HG02884 (cell line): ENCODE measurements at regions not wholly inside any gene's neighbourhood (a gene's known extent, or its start where the extent isn't known, plus 50 kb on each side); places are given as distances from the start of the nearest gene placed in this dataset.
"Not testable (repeated sequence)": the region's sequence is repeated elsewhere in the genome, so short reads cannot be mapped to it uniquely, and the experiment has no call there.

Source experiments
- ATAC-seq: cut with Tn5 transposase; IDR thresholded peaks from one replicate; pipeline ENCODE4 v1.9.1; 2021; ENCODE audit warnings: mild to moderate bottlenecking, moderate library complexity; ENCODE audit not compliant: unreplicated experiment

DNA sequence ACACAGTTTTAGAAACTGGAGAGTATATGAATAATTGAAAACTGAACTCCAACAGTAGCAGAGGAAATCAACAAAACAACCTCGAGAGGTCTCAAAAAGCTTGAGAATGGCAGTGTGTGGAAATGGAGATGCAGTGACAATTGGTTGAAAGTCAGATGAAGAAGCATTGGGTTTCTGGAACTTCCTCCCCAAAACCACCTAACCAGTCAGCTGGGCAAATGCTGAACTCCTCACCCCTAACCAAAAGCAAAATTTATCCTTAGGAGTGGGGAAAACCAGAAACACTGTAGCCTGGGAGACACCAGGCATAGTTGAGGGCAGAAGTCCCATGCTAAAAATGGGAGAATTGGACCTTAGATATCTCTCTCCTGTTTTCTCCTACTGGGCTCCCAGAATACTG, 109.9 kb downstream of the TANC2 start:
- ATAC-seq: no peak

DNA sequence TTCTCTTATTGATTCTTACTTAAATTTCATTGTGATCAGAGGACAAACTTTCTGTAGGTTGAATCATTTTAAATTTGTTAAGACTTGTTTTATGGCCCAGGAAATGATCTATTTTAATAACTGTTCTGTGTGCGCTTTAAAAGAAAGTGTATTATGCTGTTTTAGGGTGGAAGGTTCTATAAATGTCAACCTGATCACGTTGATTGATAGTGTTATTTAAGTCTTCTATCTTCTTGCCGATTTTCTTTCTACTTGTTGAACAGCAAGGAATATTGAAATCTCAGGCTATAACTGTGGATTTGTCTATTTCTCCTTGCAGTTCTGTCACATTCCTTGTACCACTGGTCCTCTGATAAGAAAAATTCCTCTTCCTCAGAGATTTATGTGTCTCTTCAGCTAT, 112.7 kb downstream of the TANC2 start:
- no peak for ATAC-seq

- ATAC-seq: no peak
Observed at GRCh38 chr17:63082273-63082861, 116.3 kb downstream of the TANC2 start.

DNA sequence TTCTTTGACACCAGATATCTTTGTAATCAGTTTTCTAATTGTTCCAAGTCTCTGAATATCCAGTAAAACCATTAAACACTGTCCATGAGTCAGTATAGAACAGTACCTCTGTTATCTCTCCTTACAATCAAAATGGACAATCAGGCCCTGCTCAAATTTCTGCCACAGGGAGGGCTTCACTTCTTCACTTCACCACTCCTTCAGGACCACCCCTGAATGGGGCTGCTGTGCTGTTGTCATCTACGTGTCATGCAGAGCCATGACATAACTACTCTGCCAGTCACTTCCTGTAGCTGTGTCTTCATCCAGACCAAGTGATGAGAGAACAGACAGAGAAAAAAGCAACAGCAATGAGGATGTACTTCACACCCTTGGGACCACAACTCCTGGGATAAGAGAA, 116.9 kb downstream of the TANC2 start:
- no peak for ATAC-seq

DNA sequence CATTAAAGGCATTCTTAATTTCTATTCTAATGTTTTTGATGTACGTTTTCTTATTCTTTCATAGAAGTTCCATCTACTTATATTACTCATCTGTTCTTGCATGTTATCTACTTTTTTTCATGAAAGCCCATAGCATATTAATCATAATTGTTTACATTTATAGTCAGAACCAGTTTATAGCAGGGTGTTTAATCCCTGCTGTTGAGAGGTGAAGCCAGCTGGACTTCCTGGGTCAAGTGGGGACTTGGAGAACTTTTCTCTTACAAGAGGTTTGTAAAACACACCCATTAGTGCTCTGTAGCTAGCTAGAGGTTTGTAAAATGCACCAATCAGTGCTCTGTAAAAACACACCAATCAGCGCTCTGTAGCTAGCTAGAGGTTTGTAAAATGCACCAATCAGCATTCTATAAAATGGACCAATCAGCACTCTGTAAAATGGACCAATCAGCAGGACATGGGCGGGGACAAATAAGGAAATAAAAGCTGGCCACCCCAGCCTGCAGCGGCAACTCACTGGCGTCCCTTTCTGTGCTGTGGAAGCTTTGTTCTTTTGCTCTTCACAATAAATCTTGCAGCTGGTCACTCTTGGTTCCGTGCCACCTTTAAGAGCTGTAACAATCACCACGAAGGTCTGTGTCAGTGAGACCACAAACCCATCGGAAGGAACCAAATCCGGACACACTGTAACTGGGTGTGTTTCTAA, 120.6 kb downstream of the TANC2 start:
- ATAC-seq: no peak

DNA sequence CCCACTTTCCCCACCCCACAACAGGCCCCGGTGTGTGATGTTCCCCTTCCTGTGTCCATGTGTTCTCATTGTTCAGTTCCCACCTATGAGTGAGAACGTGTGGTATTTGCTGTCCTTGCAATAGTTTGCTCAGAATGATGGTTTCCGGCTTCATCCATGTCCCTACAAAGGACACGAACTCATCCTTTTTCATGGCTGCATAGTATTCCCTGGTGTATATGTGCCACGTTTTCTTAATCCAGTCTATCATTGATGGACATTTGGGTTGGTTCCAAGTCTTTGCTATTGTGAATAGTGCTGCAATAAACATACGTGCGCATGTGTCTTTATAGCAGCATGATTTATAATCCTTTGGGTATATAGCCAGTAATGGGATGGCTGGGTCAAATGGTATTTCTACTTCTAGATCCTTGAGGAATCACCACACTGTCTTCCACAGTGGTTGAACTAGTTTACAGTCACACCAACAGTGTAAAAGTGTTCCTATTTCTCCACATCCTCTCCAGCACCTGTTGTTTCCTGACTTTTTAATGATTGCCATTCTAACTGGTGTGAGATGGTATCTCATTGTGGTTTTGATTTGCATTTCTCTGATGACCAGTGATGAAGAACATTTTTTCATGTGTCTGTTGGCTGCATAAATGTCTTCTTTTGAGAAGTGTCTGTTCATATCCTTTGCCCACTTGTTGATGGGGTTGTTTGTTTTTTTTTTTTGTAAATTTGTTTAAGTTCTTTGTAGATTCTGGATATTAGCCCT, 124.5 kb downstream of the TANC2 start:
- not testable (repeated sequence) for ATAC-seq

DNA sequence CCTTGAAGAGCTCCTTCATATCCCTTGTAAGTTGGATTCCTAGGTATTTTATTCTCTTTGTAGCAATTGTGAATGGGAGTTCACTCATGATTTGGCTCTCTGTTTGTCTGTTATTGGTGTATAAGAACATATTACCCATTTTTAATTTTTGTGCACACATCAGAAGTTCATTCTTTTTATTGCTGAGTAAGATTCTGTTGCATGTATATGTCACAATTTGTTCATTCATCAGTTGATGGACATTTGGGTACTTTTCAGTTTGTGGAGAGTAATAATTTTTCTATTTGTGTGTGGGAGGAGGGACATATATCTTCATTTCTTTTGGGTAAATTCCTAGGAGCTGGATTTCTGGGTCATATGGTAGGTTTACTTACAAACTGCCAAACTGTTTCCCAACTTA, 125.9 kb downstream of the TANC2 start:
- ATAC-seq: not testable (repeated sequence)

GRCh38 chr17:63094631-63095030, 128.6 kb downstream of the TANC2 start:
- no peak for ATAC-seq

DNA sequence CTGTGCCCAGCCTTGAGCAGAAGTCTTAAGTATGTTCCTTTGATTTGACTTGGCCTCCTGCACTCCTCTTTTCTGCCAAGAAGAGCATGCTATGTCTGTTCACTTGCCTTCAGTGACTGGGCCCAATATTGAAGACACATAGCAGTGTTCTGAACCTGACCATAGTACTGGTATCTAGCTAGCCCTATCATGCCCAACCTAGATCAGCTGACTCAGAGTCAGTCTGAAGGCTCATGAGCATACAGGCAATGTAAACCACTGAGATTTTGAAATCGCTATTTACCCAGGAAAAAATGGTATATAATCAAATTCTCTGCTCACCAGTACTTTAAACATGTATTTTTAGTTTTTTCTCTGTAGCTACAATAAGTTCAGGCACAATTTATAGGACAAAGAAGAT, 129.4 kb downstream of the TANC2 start:
- ATAC-seq: no peak

DNA sequence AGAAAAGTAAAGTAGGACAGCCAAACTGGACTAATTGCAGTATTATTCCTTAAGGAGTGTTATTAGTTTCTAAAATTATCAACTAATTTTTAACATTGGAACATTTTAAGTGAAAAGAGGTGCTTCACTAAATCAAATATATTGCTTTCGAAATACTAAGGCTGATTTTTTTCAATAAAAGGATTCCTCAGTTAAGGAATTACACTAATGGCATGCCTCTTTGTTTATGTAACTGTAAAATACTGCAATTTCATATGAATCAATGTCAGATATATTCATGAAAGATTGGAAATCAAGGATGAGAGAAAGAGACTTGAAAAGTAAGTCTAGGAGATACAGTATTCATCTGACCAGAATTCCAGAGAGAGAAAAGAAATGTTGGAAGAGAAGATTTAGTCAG, 129.8 kb downstream of the TANC2 start:
- no peak for ATAC-seq

- no peak for ATAC-seq
Observed at GRCh38 chr17:63096426-63096825, 130.4 kb downstream of the TANC2 start.

DNA sequence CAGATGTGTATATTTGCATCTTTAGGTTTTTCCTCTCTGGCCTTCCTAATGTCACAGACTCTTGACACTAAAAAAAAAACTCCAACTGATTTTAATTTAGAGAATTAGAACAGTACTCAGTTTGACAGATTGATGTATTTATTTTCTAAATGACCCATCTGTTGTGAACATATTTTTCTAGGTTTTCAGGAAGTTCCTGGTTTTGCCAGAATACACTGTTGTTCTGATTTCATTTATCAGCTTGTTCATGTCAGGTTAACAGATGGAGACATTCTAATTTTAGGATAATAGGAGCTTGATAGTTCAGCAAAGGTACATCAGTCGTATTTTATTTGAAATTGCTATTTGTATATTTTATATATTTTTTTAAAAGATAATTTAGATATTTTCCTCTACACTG, 133.4 kb downstream of the TANC2 start:
- no peak for ATAC-seq

GRCh38 chr17:63102034-63102433, 136.0 kb downstream of the TANC2 start:
- ATAC-seq: no peak

DNA sequence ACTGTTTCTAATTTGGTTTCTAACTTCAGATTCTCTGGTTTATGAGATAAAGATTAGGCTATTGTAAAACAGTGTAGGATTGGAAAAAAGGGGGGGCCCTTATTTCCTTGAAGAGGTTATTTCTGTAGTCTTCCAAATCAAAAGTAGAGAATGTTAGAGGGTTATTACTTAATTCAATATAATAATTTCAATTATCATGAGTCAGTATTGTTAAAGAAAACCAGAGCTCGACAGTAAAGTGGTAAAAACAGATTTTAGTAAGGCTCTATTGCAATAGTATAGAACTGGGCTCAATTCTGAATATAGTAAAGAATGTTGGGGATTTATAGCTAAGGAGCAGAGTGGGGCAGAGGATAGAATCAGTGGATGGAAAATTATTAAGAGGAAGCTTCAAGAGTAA, 140.0 kb downstream of the TANC2 start:
- ATAC-seq: no peak

- no peak for ATAC-seq
Observed at GRCh38 chr17:63109661-63110060, 143.6 kb downstream of the TANC2 start.

DNA sequence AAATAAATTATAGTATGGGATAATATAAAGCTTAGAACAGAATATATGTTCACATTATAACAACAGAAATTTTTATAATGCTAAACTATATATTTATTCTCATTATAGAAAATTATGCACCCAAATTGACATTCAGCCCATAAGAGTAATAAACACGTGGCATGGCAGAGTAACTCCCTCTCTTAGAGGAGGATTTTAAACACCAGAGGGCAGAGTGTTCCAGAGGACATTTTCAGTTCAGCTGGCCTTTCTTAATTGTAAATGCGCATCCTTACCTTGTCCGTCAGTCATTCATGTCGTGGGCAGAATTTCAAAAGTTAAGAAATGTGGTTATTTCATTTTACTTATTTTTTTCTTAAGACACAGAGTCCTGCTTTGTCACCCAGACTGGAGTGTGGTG, 147.1 kb downstream of the TANC2 start:
- no peak for ATAC-seq

GRCh38 chr17:63116228-63116627, 150.2 kb downstream of the TANC2 start:
- no peak for ATAC-seq

DNA sequence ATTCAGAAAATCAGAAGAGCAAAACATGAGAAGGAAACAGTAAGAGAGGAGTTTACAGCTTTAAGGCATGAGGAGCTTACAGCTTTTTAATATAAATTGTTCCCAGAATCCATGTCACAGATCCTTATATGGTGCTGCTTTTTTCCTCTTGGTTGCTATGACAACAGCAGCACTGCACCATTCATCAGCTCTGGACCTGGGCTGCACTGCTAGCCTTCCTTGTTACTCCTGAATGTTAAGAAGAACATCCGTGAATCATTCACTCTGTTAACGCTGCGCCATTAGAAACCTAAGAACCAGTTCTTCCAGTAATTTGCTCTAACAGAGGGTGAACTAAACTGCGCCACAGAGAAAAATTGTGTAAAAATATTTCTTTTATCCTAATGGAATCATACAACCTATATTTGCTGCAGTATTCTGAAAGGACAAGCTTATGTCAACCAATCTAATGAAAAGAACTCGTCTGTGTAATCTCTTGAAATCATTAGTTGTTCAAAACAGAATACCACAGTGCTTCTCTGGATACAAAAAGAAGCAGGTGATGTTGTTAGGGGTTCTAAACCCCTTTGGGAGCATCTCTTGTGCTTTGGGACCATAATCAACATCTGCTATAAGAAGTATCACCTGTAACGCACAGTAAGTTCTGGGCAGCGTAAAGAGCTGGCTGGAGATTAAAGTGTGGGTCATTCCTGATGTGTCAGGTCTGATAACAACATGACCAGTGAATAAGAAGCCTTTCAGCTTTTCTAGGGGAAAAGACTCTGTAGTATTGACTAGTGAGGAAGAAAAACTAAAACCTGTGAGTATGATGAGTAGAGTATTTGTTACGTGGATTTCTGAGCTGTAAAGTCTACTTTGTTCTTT, 151.2 kb downstream of the TANC2 start:
- ATAC-seq: no peak

DNA sequence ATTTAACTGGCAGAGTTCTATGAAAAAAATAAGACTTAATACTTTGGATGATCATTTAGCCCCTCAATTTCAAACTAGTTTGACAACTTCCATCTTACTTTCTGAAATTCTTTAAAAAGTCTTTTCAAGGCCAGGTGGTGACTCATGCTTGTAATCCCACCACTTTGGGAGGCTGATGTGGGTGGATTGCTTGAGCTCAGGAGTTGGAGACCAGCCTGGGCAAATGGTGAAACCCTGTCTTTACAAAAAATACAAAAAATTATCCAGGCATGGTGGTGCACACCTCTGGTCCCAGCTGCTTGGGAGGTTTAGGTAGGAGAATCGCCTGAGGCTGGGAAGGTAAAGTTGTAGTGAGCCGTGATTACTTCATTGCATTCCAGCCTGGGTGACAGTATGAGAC, 154.4 kb downstream of the TANC2 start:
- no peak for ATAC-seq

DNA sequence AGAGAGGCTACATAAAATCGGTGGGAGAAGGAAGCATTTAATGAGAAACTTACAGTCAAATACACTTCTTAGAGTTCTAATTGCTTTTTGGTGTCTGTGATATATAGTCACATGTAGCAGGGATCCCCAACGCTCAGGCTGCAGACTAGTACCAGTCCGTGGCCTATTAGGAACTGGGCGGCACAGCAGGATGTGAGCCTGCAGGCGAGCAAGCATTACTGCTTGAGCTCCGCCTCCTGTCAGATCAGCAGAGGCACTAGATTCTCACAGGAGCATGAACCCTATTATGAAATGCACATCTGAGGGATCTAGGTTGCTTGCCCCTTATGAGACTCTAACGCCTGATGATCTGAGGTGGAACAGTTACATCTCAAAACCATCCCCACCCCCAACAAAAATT, 158.5 kb downstream of the TANC2 start:
- no peak for ATAC-seq

DNA sequence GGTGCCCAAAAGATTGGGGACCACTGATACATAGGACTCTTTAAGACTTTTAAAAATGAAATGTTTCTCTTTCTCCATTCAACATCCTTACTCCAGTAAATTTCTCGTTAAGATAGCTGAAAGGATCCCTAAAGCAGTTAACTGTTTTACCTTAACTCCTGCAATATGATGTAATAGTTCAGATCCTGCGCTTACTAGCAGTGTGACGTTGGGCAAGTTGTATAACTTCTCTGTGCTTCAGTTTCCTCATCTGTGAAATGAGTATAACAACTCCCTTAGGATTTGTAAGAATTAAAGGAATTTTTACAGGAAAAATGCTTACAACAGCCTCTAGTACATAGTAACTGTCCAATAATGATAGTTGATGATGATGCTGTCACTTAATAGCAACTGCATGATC, 158.9 kb downstream of the TANC2 start:
- no peak for ATAC-seq
